Brain microvascular endothelial cell (primary cell): ENCODE measurements at regions not wholly inside any gene's neighbourhood (a gene's known extent, or its start where the extent isn't known, plus 50 kb on each side); places are given as distances from the start of the nearest gene placed in this dataset.

ENCODE experiments used
- DNase-seq: peaks from one replicate; pipeline ENCODE4 v3.0.0-alpha.2; 2020
- H3K27ac ChIP-seq: fragments of 250-450 bp; sonication (Bioruptor Pico); 2 replicates; pipeline ENCODE4 v1.5.1; 2020; ENCODE audit warnings: mild to moderate bottlenecking, moderate library complexity
- H3K27me3 ChIP-seq: fragments of 250-450 bp; sonication (Bioruptor Pico); replicated peaks from 2 replicates; pipeline ENCODE4 v1.5.1; 2020; ENCODE audit warnings: mild to moderate bottlenecking
- H3K36me3 ChIP-seq: fragments of 250-450 bp; sonication (Bioruptor Pico); replicated peaks from 2 replicates; pipeline ENCODE4 v1.5.1; 2020; ENCODE audit warnings: mild to moderate bottlenecking
- H3K4me3 ChIP-seq: 2 replicates; pipeline ENCODE4 v1.5.1; 2011; ENCODE audit warnings: low read depth, mild to moderate bottlenecking, control low read depth, low read length, moderate library complexity
- in situ Hi-C: cut with HindIII; loops from 2 replicates; pipeline ENCODE4 v1.10.0; 2017; ENCODE audit warnings: low sequenced_read_pairs, low pct_ligation_motif_present
- TF ChIP-seq, protein P1 (sequence below): IDR thresholded peaks from 2 replicates; pipeline ENCODE4 v1.5.1; 2011; ENCODE audit warnings: low read depth, mild to moderate bottlenecking, moderate library complexity, low read length, control low read depth, inconsistent platforms; ENCODE audit errors: missing control alignments

- H3K27me3 ChIP-seq, result no peaks in the 10 kb centered on the region
- H3K4me3 ChIP-seq, result no peak overlapping the region
- H3K27ac ChIP-seq, result no peak overlapping the region
- DNase-seq, result no peak
- in situ Hi-C loops, result no loop called here
- TF ChIP-seq, protein P1, sequence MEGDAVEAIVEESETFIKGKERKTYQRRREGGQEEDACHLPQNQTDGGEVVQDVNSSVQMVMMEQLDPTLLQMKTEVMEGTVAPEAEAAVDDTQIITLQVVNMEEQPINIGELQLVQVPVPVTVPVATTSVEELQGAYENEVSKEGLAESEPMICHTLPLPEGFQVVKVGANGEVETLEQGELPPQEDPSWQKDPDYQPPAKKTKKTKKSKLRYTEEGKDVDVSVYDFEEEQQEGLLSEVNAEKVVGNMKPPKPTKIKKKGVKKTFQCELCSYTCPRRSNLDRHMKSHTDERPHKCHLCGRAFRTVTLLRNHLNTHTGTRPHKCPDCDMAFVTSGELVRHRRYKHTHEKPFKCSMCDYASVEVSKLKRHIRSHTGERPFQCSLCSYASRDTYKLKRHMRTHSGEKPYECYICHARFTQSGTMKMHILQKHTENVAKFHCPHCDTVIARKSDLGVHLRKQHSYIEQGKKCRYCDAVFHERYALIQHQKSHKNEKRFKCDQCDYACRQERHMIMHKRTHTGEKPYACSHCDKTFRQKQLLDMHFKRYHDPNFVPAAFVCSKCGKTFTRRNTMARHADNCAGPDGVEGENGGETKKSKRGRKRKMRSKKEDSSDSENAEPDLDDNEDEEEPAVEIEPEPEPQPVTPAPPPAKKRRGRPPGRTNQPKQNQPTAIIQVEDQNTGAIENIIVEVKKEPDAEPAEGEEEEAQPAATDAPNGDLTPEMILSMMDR, result no peak
- H3K36me3 ChIP-seq, result no peaks in the 10 kb centered on the region
Measured at GRCh38 chr16:66203476-66203875, 163.0 kb upstream of the CDH5 start.

- TF ChIP-seq, protein P1, result no peak
- H3K27ac ChIP-seq, result no peak overlapping the region
- H3K27me3 ChIP-seq, result no peaks in the 10 kb centered on the region
- no peak for DNase-seq
- no peak overlapping the region for H3K4me3 ChIP-seq
- in situ Hi-C loops, result no loop called here
- no peaks in the 10 kb centered on the region for H3K36me3 ChIP-seq
Measured at GRCh38 chr16:66199189-66199588, 167.3 kb upstream of the CDH5 start.

DNA sequence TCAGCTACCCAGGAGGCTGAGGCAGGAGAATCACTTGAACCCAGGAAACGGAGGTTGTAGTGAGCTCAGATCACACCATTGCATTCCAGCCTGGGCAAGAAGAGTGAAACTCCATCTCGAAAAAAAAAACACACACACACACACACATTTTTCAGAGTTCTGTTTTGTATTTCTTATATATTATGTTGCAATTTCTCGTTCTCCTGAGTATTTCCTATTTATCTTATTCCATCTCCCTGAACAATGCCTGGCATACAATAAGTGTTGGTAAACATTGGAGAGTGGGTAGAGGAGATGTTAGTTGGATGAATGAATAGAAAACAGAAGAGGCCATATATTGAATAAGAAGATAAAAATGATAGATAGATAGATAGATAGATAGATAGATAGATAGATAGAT is 167.8 kb upstream of the CDH5 start:
- TF ChIP-seq, protein P1, result no peak
- Histone ChIP-seq H3K27me3 (no peaks in the 10 kb centered on the region), H3K4me3 (no peak overlapping the region), H3K36me3 (no peaks in the 10 kb centered on the region), H3K27ac (no peak overlapping the region)
- no peak for DNase-seq
- in situ Hi-C loops, result no loop called here

DNA sequence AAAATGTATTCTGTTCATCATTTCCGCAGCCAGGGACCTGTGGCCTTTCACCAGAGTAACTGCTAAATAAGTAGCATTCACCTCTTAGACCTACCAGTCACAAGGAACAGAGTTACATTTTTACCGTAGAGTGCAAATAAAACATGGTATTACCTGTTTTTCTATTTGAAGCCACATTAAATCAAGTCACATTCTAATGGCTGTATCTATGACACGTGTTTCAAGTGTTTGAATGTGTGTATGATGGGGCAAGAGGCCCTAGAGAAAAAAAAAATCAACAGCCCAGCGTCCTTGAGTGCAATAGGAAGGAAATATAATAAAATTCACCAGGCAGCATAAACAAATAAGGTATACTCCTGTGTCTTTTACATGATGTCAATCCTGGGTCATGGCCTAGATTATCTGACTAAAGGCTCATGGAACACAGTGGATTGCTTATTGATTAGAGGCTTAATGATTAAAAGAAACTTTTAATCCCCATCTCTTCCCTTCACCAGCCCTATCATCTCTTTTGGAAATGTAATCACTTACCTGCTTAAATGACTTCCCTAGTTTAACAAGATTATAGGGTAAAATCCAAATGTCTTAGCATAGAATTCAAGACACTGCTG is 168.7 kb upstream of the CDH5 start:
- no peak overlapping the region for H3K4me3 ChIP-seq
- H3K27me3 ChIP-seq, result no peaks in the 10 kb centered on the region
- TF ChIP-seq, protein P1, result no peak
- DNase-seq, result no peak
- H3K36me3 ChIP-seq, result no peaks in the 10 kb centered on the region
- no peak overlapping the region for H3K27ac ChIP-seq
- in situ Hi-C loops, result no loop called here

GRCh38 chr16:66196770-66197169 is 169.7 kb upstream of the CDH5 start:
- no peak overlapping the region for H3K27ac ChIP-seq
- in situ Hi-C loops, result no loop called here
- no peaks in the 10 kb centered on the region for H3K36me3 ChIP-seq
- TF ChIP-seq, protein P1, result no peak
- DNase-seq, result no peak
- no peak overlapping the region for H3K4me3 ChIP-seq
- H3K27me3 ChIP-seq, result no peaks in the 10 kb centered on the region

GRCh38 chr16:66194866-66195265 is 171.6 kb upstream of the CDH5 start:
- no peaks in the 10 kb centered on the region for H3K27me3 ChIP-seq
- in situ Hi-C loops, result no loop called here
- TF ChIP-seq, protein P1, result no peak
- no peak for DNase-seq
- no peak overlapping the region for H3K27ac ChIP-seq
- H3K36me3 ChIP-seq, result no peaks in the 10 kb centered on the region
- no peak overlapping the region for H3K4me3 ChIP-seq
